ENCODE measurements at regions not wholly inside any gene's neighbourhood (a gene's known extent, or its start where the extent isn't known, plus 50 kb on each side); places are given as distances from the start of the nearest gene placed in this dataset.

DNA sequence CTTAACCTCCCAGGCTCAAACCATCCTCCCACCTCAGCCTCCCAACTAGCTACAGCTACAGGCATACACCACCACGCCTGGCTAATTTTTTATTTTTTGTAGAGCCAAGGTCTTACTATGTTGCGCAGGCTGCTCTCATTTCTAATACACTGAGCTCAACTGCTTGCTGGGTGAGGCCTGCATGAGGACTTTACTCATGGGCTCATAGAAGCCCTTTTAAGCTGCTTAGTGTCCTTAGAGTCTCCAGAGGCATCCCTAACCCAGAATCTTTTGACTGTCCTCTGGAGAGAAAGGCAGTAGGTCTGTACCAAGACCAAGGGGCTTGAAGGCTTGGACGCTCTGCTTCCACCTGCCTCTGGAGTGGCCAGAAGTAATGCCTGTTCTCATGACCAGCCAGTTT is 141.6 kb downstream of the TM9SF2 start:
- no peaks in the 10 kb centered on the region for H3K36me3 Mint-ChIP-seq (ENCODE audit: low read depth)
- DNase-seq, result no peak
- TF ChIP-seq, protein P1, sequence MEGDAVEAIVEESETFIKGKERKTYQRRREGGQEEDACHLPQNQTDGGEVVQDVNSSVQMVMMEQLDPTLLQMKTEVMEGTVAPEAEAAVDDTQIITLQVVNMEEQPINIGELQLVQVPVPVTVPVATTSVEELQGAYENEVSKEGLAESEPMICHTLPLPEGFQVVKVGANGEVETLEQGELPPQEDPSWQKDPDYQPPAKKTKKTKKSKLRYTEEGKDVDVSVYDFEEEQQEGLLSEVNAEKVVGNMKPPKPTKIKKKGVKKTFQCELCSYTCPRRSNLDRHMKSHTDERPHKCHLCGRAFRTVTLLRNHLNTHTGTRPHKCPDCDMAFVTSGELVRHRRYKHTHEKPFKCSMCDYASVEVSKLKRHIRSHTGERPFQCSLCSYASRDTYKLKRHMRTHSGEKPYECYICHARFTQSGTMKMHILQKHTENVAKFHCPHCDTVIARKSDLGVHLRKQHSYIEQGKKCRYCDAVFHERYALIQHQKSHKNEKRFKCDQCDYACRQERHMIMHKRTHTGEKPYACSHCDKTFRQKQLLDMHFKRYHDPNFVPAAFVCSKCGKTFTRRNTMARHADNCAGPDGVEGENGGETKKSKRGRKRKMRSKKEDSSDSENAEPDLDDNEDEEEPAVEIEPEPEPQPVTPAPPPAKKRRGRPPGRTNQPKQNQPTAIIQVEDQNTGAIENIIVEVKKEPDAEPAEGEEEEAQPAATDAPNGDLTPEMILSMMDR (IDR thresholded peaks at IDR 0.05), result no peak
- H3K4me1 Mint-ChIP-seq, result peaks cover 5% of the 10 kb centered on the region
- peaks cover 3% of the 10 kb centered on the region for H3K27me3 Mint-ChIP-seq (ENCODE audit: low read depth, poor library complexity)
- no peaks in the 10 kb centered on the region for H3K9me3 Mint-ChIP-seq
- no peak overlapping the region for H3K4me3 Mint-ChIP-seq
- H3K27ac Mint-ChIP-seq, result no peak overlapping the region

GRCh38 chr13:99642006-99642405 is 140.7 kb downstream of the TM9SF2 start:
- Mint-ChIP-seq H3K9me3 (no peaks in the 10 kb centered on the region), H3K4me3 (no peak overlapping the region), H3K27ac (no peak overlapping the region), H3K36me3 (ENCODE audit: low read depth) (no peaks in the 10 kb centered on the region), H3K4me1 (peaks cover 5% of the 10 kb centered on the region), H3K27me3 (ENCODE audit: low read depth, poor library complexity) (no peaks in the 10 kb centered on the region)
- TF ChIP-seq, protein P1 (IDR thresholded peaks at IDR 0.05), result no peak
- no peak for DNase-seq

DNA sequence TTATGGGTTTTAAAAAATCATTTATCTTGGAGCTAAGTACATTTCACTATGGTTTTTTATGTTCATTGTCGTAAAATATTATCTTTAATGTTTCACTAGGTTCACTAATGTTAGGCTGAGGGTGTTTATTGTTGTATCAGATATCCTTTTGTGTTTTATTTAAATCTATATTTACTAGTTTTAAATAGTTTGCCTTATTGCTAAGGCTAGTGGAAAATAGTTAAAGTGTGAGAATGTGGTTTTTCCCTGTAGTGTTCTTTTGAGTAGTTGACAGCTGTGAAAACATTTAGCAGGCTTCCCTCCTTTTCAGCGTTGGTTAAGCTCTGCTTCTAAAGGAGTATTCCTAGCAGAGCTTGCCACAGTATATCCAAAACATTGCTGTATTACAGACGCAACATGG is 139.0 kb downstream of the TM9SF2 start:
- H3K9me3 Mint-ChIP-seq, result peaks cover 3% of the 10 kb centered on the region
- peaks cover 3% of the 10 kb centered on the region for H3K36me3 Mint-ChIP-seq (ENCODE audit: low read depth)
- TF ChIP-seq, protein P1 (IDR thresholded peaks at IDR 0.05), result no peak
- no peak for DNase-seq
- H3K27me3 Mint-ChIP-seq (ENCODE audit: low read depth, poor library complexity), result peaks cover 1% of the 10 kb centered on the region
- H3K27ac Mint-ChIP-seq, result no peak overlapping the region
- H3K4me1 Mint-ChIP-seq, result peaks cover 9% of the 10 kb centered on the region
- H3K4me3 Mint-ChIP-seq, result no peak overlapping the region

DNA sequence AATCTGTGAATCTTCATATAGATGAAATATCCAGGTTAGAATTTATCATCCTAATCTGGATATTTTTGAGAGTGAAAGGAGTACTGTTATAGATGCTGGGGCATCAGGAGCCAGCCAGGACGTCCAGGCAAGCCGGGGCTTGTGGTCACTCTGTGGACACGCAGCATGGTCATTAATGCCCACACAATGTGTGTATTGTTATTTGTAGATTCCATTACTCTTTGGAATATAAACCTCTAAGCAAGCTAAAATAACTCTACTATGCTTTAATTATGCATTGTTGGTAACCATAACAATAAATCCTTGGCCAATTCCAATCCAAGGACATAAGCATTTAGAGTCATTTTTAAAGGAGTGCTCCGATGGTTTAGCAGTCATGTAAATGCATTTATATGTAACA is 137.9 kb downstream of the TM9SF2 start:
- Mint-ChIP-seq H3K4me3 (no peak overlapping the region), H3K36me3 (ENCODE audit: low read depth) (peaks cover 4% of the 10 kb centered on the region), H3K27ac (no peak overlapping the region), H3K9me3 (peaks cover 11% of the 10 kb centered on the region), H3K27me3 (ENCODE audit: low read depth, poor library complexity) (peaks cover 8% of the 10 kb centered on the region), H3K4me1 (peaks cover 14% of the 10 kb centered on the region)
- no peak for DNase-seq
- TF ChIP-seq, protein P1 (IDR thresholded peaks at IDR 0.05), result no peak

DNA sequence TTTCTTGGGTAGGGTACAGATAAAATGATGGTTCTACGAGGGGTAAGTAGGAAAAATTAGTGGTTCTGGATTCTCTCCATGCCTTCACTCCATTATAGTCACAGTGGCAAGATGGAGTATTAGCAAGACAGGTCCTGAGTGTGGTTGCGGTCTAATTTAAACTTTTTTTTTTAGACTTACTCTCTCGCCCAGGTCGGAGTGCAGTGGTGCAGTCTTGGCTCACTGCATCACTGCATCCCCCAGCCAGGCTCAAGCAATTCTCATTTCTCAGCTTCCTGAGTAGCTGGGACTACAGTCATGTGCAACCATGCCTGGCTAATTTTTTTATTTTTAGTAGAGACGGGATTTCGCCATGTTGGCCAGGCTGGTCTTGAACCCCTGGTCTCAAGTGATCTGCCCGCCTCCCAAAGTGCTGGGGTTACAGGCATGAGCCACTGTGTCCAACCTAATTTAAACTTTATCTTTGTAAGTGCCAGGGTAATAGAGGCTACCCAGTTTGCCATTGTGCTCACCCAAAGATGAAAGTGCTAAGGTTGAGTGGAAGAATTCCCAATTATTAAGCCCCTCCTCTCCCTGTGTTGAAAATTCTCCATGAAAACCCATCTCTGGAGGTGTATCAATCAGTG is 135.6 kb downstream of the TM9SF2 start:
- TF ChIP-seq, protein P1 (IDR thresholded peaks at IDR 0.05), result no peak
- Mint-ChIP-seq H3K9me3 (peaks cover 34% of the 10 kb centered on the region), H3K4me1 (peaks cover 14% of the 10 kb centered on the region), H3K27ac (peak overlapping the region; percentile 29), H3K36me3 (ENCODE audit: low read depth) (peaks cover 19% of the 10 kb centered on the region), H3K4me3 (no peak overlapping the region), H3K27me3 (ENCODE audit: low read depth, poor library complexity) (peaks cover 14% of the 10 kb centered on the region)
- DNase-seq, result no peak

GRCh38 chr13:99636306-99636705 is 135.0 kb downstream of the TM9SF2 start:
- Mint-ChIP-seq H3K4me3 (no peak overlapping the region), H3K9me3 (peaks cover 40% of the 10 kb centered on the region), H3K27ac (no peak overlapping the region), H3K4me1 (peaks cover 14% of the 10 kb centered on the region), H3K27me3 (ENCODE audit: low read depth, poor library complexity) (peaks cover 14% of the 10 kb centered on the region), H3K36me3 (ENCODE audit: low read depth) (peaks cover 21% of the 10 kb centered on the region)
- TF ChIP-seq, protein P1 (IDR thresholded peaks at IDR 0.05), result no peak
- no peak for DNase-seq
